HEK293 (cell line): ENCODE measurements at regions not wholly inside any gene's neighbourhood (a gene's known extent, or its start where the extent isn't known, plus 50 kb on each side); places are given as distances from the start of the nearest gene placed in this dataset.

ENCODE experiments used
- CTCF ChIA-PET: fragments of 350-600 bp; formaldehyde crosslinking; extraction: SDS; loops from one replicate; lab custom pipeline; 2021; ENCODE audit warnings: antibody characterized with exemption; lab: Yijun Ruan, JAX
- POLR2A ChIA-PET: fragments of 300-600 bp; formaldehyde crosslinking; extraction: SDS; loops from one replicate; lab custom pipeline; 2020; ENCODE audit warnings: antibody characterized with exemption, inconsistent platforms; lab: Yijun Ruan, JAX
- H3K27ac ChIP-seq: fragments of 200-500 bp; sonication (Bioruptor generic); 2 replicates; pipeline ENCODE4 v1.5.1; 2014; ENCODE audit warnings: low read depth, low read length, control low read depth, inconsistent platforms; ENCODE audit errors: extremely low read depth
- H3K36me3 ChIP-seq, 2 experiments: fragments of 200-500 bp in 1 of 2; sonication (Bioruptor generic) in 1 of 2; 1 replicate in 1 of 2; 2 replicates in 1 of 2; pipeline ENCODE4 v1.5.1; 2014 to 2017; ENCODE audit warnings: inconsistent platforms in 2 of 2, low read length in 2 of 2; ENCODE audit not compliant: control insufficient read depth in 2 of 2, insufficient read depth in 1 of 2
- H3K4me1 ChIP-seq: fragments of 200-500 bp; sonication (Bioruptor generic); 2 replicates; pipeline ENCODE4 v1.5.1; 2014; ENCODE audit warnings: mild to moderate bottlenecking, low read length, inconsistent platforms; ENCODE audit not compliant: control insufficient read depth, insufficient read depth
- H3K4me3 ChIP-seq: 2 replicates; pipeline ENCODE4 v1.5.1; 2011; ENCODE audit warnings: low read depth, mild to moderate bottlenecking, control low read depth, low read length, moderate library complexity
- H3K9me3 ChIP-seq: fragments of 200-500 bp; sonication (Bioruptor generic); 2 replicates; pipeline ENCODE4 v1.5.1; 2014; ENCODE audit warnings: low read depth, low read length, inconsistent platforms; ENCODE audit not compliant: control insufficient read depth, insufficient read depth
- GLI2 ChIP-seq: fragments of 450-650 bp; formaldehyde crosslinking; IDR thresholded peaks from 2 replicates; pipeline ENCODE4; 2017; ENCODE audit warnings: missing biosample characterization, missing genetic modification characterization, low read depth, borderline replicate concordance
- GLI4 ChIP-seq: fragments of 450-650 bp; formaldehyde crosslinking; IDR thresholded peaks from 2 replicates; pipeline ENCODE4 v1.5.1; 2016; ENCODE audit warnings: missing biosample characterization, missing genetic modification characterization
- GLIS1 ChIP-seq: fragments of 450-650 bp; formaldehyde crosslinking; IDR thresholded peaks from 2 replicates; pipeline ENCODE4 v1.5.1; 2016; ENCODE audit warnings: missing biosample characterization, missing genetic modification characterization
- KLF1 ChIP-seq: fragments of 450-650 bp; formaldehyde crosslinking; IDR thresholded peaks from 2 replicates; pipeline ENCODE4 v1.5.1; 2016; ENCODE audit warnings: missing biosample characterization, missing genetic modification characterization
- KLF10 ChIP-seq: fragments of 450-650 bp; IDR thresholded peaks from 2 replicates; pipeline ENCODE4 v1.5.1; 2018; ENCODE audit warnings: missing biosample characterization, mild to moderate bottlenecking, missing genetic modification characterization
- OSR2 ChIP-seq: fragments of 450-650 bp; formaldehyde crosslinking; IDR thresholded peaks from 2 replicates; pipeline ENCODE4 v1.5.1; 2016; ENCODE audit warnings: missing biosample characterization, missing genetic modification characterization
- PRDM4 ChIP-seq: fragments of 450-650 bp; formaldehyde crosslinking; IDR thresholded peaks from 2 replicates; pipeline ENCODE4 v1.5.1; 2017; ENCODE audit warnings: missing biosample characterization, missing genetic modification characterization
- ZBTB17 ChIP-seq: fragments of 450-650 bp; formaldehyde crosslinking; IDR thresholded peaks from 2 replicates; pipeline ENCODE4 v1.5.1; 2016; ENCODE audit warnings: missing biosample characterization, missing genetic modification characterization
- ZNF23 ChIP-seq: fragments of 450-650 bp; formaldehyde crosslinking; IDR thresholded peaks from 2 replicates; pipeline ENCODE4 v1.5.1; 2016; ENCODE audit warnings: missing biosample characterization, missing genetic modification characterization, borderline replicate concordance
- ZNF248 ChIP-seq: fragments of 450-650 bp; formaldehyde crosslinking; IDR thresholded peaks from 2 replicates; pipeline ENCODE4 v1.5.1; 2017; ENCODE audit warnings: missing biosample characterization, missing genetic modification characterization
- ZNF311 ChIP-seq: fragments of 450-650 bp; formaldehyde crosslinking; IDR thresholded peaks from 2 replicates; pipeline ENCODE4 v1.5.1; 2017; ENCODE audit warnings: missing biosample characterization, missing genetic modification characterization, borderline replicate concordance
- ZNF341 ChIP-seq: fragments of 450-650 bp; formaldehyde crosslinking; IDR thresholded peaks from 2 replicates; pipeline ENCODE4; 2016; ENCODE audit warnings: low read depth, missing biosample characterization, missing genetic modification characterization
- ZNF350 ChIP-seq: fragments of 450-650 bp; formaldehyde crosslinking; IDR thresholded peaks from 2 replicates; pipeline ENCODE4 v1.5.0; 2017; ENCODE audit warnings: missing biosample characterization, mild to moderate bottlenecking, missing genetic modification characterization
- ZNF366 ChIP-seq: fragments of 450-650 bp; formaldehyde crosslinking; conservative IDR thresholded peaks from 2 replicates; pipeline ENCODE4 v1.5.1; 2016; ENCODE audit warnings: missing biosample characterization, missing genetic modification characterization
- ZNF488 ChIP-seq: fragments of 450-650 bp; formaldehyde crosslinking; IDR thresholded peaks from 2 replicates; pipeline ENCODE4 v1.5.1; 2016; ENCODE audit warnings: missing biosample characterization, missing genetic modification characterization
- ZNF514 ChIP-seq: fragments of 450-650 bp; formaldehyde crosslinking; IDR thresholded peaks from 2 replicates; pipeline ENCODE4 v1.5.1; 2016; ENCODE audit warnings: missing biosample characterization, missing genetic modification characterization
- ZNF548 ChIP-seq: fragments of 450-650 bp; formaldehyde crosslinking; IDR thresholded peaks from 2 replicates; pipeline ENCODE4 v1.5.1; 2016; ENCODE audit warnings: missing biosample characterization, missing genetic modification characterization
- ZNF558 ChIP-seq: fragments of 450-650 bp; formaldehyde crosslinking; IDR thresholded peaks from 2 replicates; pipeline ENCODE4 v1.5.1; 2016; ENCODE audit warnings: missing biosample characterization, missing genetic modification characterization
- ZNF624 ChIP-seq: fragments of 450-650 bp; formaldehyde crosslinking; IDR thresholded peaks from 2 replicates; pipeline ENCODE4 v1.5.1; 2017; ENCODE audit warnings: missing biosample characterization, missing genetic modification characterization
- ZNF843 ChIP-seq: fragments of 450-650 bp; formaldehyde crosslinking; IDR thresholded peaks from 2 replicates; pipeline ENCODE4 v1.5.1; 2016; ENCODE audit warnings: missing biosample characterization, missing genetic modification characterization
- TF ChIP-seq, protein P1 (sequence below): fragments of 450-650 bp; formaldehyde crosslinking; IDR thresholded peaks from 2 replicates; pipeline ENCODE4 v1.5.0; 2017; ENCODE audit warnings: missing biosample characterization, missing genetic modification characterization, borderline replicate concordance
- TF ChIP-seq, protein P2 (sequence below): fragments of 450-650 bp; formaldehyde crosslinking; IDR thresholded peaks from 2 replicates; pipeline ENCODE4 v1.5.1; 2016; ENCODE audit warnings: missing biosample characterization, missing genetic modification characterization

DNA sequence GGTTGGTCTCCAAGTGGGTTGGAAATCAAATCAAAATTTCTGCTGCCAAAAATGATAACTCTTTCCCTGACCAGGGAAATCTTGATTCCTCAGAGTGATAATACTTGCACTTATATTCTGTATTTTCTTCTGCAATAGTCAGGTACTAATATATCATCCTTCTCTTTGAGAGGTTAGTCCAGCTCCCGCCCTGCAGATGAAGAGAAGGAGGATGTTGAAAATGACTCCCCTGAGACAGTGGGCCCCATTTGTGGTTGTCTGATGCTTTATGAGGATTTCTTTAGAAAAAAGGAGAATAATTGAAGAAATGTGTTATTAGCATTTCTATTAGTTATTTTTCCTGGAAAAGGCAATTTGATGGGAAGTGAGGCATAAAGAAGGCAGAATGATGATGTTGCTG, 213.0 kb downstream of the SEC23IP start:
- H3K4me3 ChIP-seq = no peak overlapping the region
- H3K9me3 ChIP-seq = no peaks in the 10 kb centered on the region
- TF ChIP-seq ZNF514 (tag by site-specific recombination) = no peak
- no peak for TF ChIP-seq ZBTB17 (tag by site-specific recombination)
- no peak for TF ChIP-seq ZNF341 (tag by site-specific recombination)
- TF ChIP-seq, protein P1, sequence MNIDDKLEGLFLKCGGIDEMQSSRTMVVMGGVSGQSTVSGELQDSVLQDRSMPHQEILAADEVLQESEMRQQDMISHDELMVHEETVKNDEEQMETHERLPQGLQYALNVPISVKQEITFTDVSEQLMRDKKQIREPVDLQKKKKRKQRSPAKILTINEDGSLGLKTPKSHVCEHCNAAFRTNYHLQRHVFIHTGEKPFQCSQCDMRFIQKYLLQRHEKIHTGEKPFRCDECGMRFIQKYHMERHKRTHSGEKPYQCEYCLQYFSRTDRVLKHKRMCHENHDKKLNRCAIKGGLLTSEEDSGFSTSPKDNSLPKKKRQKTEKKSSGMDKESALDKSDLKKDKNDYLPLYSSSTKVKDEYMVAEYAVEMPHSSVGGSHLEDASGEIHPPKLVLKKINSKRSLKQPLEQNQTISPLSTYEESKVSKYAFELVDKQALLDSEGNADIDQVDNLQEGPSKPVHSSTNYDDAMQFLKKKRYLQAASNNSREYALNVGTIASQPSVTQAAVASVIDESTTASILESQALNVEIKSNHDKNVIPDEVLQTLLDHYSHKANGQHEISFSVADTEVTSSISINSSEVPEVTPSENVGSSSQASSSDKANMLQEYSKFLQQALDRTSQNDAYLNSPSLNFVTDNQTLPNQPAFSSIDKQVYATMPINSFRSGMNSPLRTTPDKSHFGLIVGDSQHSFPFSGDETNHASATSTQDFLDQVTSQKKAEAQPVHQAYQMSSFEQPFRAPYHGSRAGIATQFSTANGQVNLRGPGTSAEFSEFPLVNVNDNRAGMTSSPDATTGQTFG (tag by site-specific recombination) = no peak
- no peak for TF ChIP-seq GLI2 (tag by site-specific recombination)
- TF ChIP-seq ZNF311 (tag by site-specific recombination) = no peak
- TF ChIP-seq ZNF488 (tag by site-specific recombination) = no peak
- TF ChIP-seq, protein P2, sequence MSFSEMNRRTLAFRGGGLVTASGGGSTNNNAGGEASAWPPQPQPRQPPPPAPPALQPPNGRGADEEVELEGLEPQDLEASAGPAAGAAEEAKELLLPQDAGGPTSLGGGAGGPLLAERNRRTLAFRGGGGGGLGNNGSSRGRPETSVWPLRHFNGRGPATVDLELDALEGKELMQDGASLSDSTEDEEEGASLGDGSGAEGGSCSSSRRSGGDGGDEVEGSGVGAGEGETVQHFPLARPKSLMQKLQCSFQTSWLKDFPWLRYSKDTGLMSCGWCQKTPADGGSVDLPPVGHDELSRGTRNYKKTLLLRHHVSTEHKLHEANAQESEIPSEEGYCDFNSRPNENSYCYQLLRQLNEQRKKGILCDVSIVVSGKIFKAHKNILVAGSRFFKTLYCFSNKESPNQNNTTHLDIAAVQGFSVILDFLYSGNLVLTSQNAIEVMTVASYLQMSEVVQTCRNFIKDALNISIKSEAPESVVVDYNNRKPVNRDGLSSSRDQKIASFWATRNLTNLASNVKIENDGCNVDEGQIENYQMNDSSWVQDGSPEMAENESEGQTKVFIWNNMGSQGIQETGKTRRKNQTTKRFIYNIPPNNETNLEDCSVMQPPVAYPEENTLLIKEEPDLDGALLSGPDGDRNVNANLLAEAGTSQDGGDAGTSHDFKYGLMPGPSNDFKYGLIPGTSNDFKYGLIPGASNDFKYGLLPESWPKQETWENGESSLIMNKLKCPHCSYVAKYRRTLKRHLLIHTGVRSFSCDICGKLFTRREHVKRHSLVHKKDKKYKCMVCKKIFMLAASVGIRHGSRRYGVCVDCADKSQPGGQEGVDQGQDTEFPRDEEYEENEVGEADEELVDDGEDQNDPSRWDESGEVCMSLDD (tag by site-specific recombination) = no peak
- no peak for TF ChIP-seq GLIS1 (tag by site-specific recombination)
- TF ChIP-seq GLI4 (tag by site-specific recombination) = no peak
- TF ChIP-seq KLF10 (tag by site-specific recombination) = no peak
- no peak for TF ChIP-seq ZNF23 (tag by site-specific recombination)
- TF ChIP-seq ZNF248 (tag by site-specific recombination) = no peak
- TF ChIP-seq PRDM4 (tag by site-specific recombination) = no peak
- TF ChIP-seq ZNF548 (tag by site-specific recombination) = no peak
- TF ChIP-seq ZNF843 (tag by site-specific recombination) = no peak
- no peak for TF ChIP-seq ZNF558 (tag by site-specific recombination)
- no peak for TF ChIP-seq KLF1
- POLR2A ChIA-PET = no interaction called here
- no peaks in the 10 kb centered on the region for H3K36me3 ChIP-seq
- CTCF ChIA-PET = no interaction called here
- H3K4me1 ChIP-seq = no peaks in the 10 kb centered on the region
- H3K27ac ChIP-seq = no peak overlapping the region

- Histone ChIP-seq H3K9me3 (no peaks in the 10 kb centered on the region), H3K4me3 (no peak overlapping the region), H3K36me3 (no peaks in the 10 kb centered on the region), H3K4me1 (no peaks in the 10 kb centered on the region), H3K27ac (no peak overlapping the region)
- POLR2A ChIA-PET = no interaction called here
- CTCF ChIA-PET = interaction anchor here (0.6 to 1.9 kb wide), 2 partner anchors 113 to 716 kb away, joined by 3 to 4 read pairs; no protein-coding TSS in a partner anchor
- TF ChIP-seq ZNF350 (tag by site-specific recombination) (no peak), OSR2 (tag by site-specific recombination) (no peak), ZNF624 (tag by site-specific recombination) (no peak), GLI4 (tag by site-specific recombination) (no peak), ZNF366 (no peak)
- TF ChIP-seq, protein P2 (tag by site-specific recombination) = no peak
Observed at GRCh38 chr10:120108916-120109315, 216.4 kb downstream of the SEC23IP start.
